ENCODE measurements at regions not wholly inside any gene's neighbourhood (a gene's known extent, or its start where the extent isn't known, plus 50 kb on each side); places are given as distances from the start of the nearest gene placed in this dataset.

DNA sequence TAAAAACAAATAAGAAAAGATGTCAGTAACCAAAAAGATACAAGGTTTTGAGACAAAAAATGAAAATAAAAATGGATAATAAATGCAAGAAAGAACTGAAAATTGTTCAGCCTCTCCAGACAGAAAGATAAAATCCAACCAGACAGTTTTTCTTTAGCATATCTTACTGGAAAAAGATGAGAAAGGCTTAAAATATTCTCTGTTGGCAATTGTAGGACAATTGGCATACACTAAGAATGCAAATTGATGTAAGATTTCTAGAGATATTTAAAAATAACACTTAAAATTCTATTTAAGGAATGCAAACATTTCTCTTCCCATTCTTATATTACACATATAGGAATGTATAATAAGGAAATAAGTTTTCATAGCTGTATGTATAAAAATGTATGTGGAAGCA lies 590.6 kb downstream of the DSC3 start:
- TF ChIP-seq, protein P1, sequence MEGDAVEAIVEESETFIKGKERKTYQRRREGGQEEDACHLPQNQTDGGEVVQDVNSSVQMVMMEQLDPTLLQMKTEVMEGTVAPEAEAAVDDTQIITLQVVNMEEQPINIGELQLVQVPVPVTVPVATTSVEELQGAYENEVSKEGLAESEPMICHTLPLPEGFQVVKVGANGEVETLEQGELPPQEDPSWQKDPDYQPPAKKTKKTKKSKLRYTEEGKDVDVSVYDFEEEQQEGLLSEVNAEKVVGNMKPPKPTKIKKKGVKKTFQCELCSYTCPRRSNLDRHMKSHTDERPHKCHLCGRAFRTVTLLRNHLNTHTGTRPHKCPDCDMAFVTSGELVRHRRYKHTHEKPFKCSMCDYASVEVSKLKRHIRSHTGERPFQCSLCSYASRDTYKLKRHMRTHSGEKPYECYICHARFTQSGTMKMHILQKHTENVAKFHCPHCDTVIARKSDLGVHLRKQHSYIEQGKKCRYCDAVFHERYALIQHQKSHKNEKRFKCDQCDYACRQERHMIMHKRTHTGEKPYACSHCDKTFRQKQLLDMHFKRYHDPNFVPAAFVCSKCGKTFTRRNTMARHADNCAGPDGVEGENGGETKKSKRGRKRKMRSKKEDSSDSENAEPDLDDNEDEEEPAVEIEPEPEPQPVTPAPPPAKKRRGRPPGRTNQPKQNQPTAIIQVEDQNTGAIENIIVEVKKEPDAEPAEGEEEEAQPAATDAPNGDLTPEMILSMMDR (IDR thresholded peaks at IDR 0.05), result no peak
- no peak for TF ChIP-seq POLR2A (IDR thresholded peaks at IDR 0.05)

Measured in heart left ventricle (tissue), 13 donors.